ENCODE measurements at regions not wholly inside any gene's neighbourhood (a gene's known extent, or its start where the extent isn't known, plus 50 kb on each side); places are given as distances from the start of the nearest gene placed in this dataset.

DNA sequence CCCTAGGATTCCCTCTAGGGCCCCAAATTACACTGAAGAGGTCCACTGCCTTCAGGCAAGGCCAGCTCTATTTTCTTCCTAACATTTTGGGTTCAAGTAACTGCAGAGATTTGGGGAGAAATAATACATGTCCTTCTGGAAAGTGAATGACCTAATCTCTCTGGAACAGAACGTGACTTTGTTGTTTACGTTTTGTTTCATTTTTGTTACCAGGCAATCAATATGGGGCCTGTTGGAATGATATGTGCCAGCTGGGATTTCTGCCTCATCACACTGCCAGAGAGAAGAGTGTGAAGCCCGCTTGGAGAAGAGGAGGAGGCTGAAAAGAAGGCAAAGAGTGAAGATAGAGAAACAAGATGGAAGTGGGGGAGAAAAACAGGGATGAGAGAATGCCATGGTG, 116.7 kb downstream of the FASLG start:
- Histone ChIP-seq H3K36me3 (ENCODE audit: insufficient read depth, low read length) (no peaks in the 10 kb centered on the region), H3K4me2 (ENCODE audit: low read length) (no peak overlapping the region), H4K20me1 (ENCODE audit: insufficient read depth) (no peaks in the 10 kb centered on the region), H3K9me3 (ENCODE audit: low read length) (no peaks in the 10 kb centered on the region), H3K79me2 (replicated peaks; ENCODE audit: insufficient read depth, low read length) (no peaks in the 10 kb centered on the region), H3K9me2 (ENCODE audit: insufficient read depth, low read length) (no peaks in the 10 kb centered on the region), H3K27ac (ENCODE audit: low read length) (no peak overlapping the region), H3F3A (ENCODE audit: insufficient read depth, low read length, poor library complexity, severe bottlenecking) (no peaks in the 10 kb centered on the region), H3K27me3 (ENCODE audit: insufficient read depth, low read depth, low read length) (no peaks in the 10 kb centered on the region), H3K9ac (ENCODE audit: low read length) (no peak overlapping the region), H2AFZ (ENCODE audit: low read depth, low read length) (no peak overlapping the region), H3K4me3 (ENCODE audit: low read length) (no peak overlapping the region)
- TF ChIP-seq, protein P1, sequence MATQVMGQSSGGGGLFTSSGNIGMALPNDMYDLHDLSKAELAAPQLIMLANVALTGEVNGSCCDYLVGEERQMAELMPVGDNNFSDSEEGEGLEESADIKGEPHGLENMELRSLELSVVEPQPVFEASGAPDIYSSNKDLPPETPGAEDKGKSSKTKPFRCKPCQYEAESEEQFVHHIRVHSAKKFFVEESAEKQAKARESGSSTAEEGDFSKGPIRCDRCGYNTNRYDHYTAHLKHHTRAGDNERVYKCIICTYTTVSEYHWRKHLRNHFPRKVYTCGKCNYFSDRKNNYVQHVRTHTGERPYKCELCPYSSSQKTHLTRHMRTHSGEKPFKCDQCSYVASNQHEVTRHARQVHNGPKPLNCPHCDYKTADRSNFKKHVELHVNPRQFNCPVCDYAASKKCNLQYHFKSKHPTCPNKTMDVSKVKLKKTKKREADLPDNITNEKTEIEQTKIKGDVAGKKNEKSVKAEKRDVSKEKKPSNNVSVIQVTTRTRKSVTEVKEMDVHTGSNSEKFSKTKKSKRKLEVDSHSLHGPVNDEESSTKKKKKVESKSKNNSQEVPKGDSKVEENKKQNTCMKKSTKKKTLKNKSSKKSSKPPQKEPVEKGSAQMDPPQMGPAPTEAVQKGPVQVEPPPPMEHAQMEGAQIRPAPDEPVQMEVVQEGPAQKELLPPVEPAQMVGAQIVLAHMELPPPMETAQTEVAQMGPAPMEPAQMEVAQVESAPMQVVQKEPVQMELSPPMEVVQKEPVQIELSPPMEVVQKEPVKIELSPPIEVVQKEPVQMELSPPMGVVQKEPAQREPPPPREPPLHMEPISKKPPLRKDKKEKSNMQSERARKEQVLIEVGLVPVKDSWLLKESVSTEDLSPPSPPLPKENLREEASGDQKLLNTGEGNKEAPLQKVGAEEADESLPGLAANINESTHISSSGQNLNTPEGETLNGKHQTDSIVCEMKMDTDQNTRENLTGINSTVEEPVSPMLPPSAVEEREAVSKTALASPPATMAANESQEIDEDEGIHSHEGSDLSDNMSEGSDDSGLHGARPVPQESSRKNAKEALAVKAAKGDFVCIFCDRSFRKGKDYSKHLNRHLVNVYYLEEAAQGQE (IDR thresholded peaks at IDR 0.05; ENCODE audit: borderline replicate concordance), result no peak
- TF ChIP-seq, protein P2, sequence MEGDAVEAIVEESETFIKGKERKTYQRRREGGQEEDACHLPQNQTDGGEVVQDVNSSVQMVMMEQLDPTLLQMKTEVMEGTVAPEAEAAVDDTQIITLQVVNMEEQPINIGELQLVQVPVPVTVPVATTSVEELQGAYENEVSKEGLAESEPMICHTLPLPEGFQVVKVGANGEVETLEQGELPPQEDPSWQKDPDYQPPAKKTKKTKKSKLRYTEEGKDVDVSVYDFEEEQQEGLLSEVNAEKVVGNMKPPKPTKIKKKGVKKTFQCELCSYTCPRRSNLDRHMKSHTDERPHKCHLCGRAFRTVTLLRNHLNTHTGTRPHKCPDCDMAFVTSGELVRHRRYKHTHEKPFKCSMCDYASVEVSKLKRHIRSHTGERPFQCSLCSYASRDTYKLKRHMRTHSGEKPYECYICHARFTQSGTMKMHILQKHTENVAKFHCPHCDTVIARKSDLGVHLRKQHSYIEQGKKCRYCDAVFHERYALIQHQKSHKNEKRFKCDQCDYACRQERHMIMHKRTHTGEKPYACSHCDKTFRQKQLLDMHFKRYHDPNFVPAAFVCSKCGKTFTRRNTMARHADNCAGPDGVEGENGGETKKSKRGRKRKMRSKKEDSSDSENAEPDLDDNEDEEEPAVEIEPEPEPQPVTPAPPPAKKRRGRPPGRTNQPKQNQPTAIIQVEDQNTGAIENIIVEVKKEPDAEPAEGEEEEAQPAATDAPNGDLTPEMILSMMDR (IDR thresholded peaks at IDR 0.05; ENCODE audit: poor library complexity, severe bottlenecking), result no peak
- no peak for TF ChIP-seq EP300 (conservative IDR thresholded peaks at IDR 0.05; ENCODE audit: poor library complexity, severe bottlenecking)
- no peak for TF ChIP-seq EZH2 (IDR thresholded peaks at IDR 0.05; ENCODE audit: borderline replicate concordance, insufficient read depth, low read length, poor library complexity, severe bottlenecking)
- no peak for TF ChIP-seq SMC3 (conservative IDR thresholded peaks at IDR 0.05; ENCODE audit: poor library complexity)
- no peak for TF ChIP-seq RAD21 (conservative IDR thresholded peaks at IDR 0.05)
- TF ChIP-seq MXI1 (conservative IDR thresholded peaks at IDR 0.05; ENCODE audit: poor library complexity, severe bottlenecking), result no peak
- TF ChIP-seq POLR2AphosphoS5 (IDR thresholded peaks at IDR 0.05), result no peak
- no peak for TF ChIP-seq TAF1 (IDR thresholded peaks at IDR 0.05; ENCODE audit: low read depth)

DNA sequence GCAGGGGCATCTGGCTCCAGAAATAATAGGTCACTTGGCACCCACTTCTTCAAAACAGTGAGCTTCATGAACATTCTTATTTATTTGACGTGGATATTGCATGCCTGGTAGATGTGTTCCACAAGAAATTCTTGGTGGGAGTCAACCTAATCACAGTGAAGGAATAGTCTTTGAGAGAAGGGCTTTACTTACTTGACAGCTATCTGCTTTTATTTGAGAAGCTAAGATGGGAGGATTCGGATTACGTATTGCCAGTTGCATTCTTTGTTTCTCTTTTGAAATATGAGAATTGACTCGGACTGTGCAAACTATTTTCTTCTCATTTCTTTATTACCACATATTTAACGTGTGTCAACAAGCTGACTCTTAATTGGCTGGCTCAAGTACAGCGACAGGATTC, 117.2 kb downstream of the FASLG start:
- H3K4me3 ChIP-seq (ENCODE audit: low read length), result no peak overlapping the region
- H2AFZ ChIP-seq (ENCODE audit: low read depth, low read length), result no peak overlapping the region
- H3K4me2 ChIP-seq (ENCODE audit: low read length), result no peak overlapping the region
- H3K79me2 ChIP-seq (replicated peaks; ENCODE audit: insufficient read depth, low read length), result no peaks in the 10 kb centered on the region
- no peaks in the 10 kb centered on the region for H3K9me3 ChIP-seq (ENCODE audit: low read length)
- H3F3A ChIP-seq (ENCODE audit: insufficient read depth, low read length, poor library complexity, severe bottlenecking), result no peaks in the 10 kb centered on the region
- H4K20me1 ChIP-seq (ENCODE audit: insufficient read depth), result no peaks in the 10 kb centered on the region
- no peak for TF ChIP-seq TAF1 (IDR thresholded peaks at IDR 0.05; ENCODE audit: low read depth)
- TF ChIP-seq EP300 (conservative IDR thresholded peaks at IDR 0.05; ENCODE audit: poor library complexity, severe bottlenecking), result no peak
- TF ChIP-seq, protein P1 (IDR thresholded peaks at IDR 0.05; ENCODE audit: borderline replicate concordance), result no peak
- no peak for TF ChIP-seq MXI1 (conservative IDR thresholded peaks at IDR 0.05; ENCODE audit: poor library complexity, severe bottlenecking)
- TF ChIP-seq RAD21 (conservative IDR thresholded peaks at IDR 0.05), result no peak
- no peak for TF ChIP-seq SMC3 (conservative IDR thresholded peaks at IDR 0.05; ENCODE audit: poor library complexity)
- no peak for TF ChIP-seq POLR2AphosphoS5 (IDR thresholded peaks at IDR 0.05)
- TF ChIP-seq, protein P2 (IDR thresholded peaks at IDR 0.05; ENCODE audit: poor library complexity, severe bottlenecking), result no peak
- no peak overlapping the region for H3K9ac ChIP-seq (ENCODE audit: low read length)
- H3K36me3 ChIP-seq (ENCODE audit: insufficient read depth, low read length), result no peaks in the 10 kb centered on the region
- H3K9me2 ChIP-seq (ENCODE audit: insufficient read depth, low read length), result no peaks in the 10 kb centered on the region
- H3K27ac ChIP-seq (ENCODE audit: low read length), result no peak overlapping the region
- no peaks in the 10 kb centered on the region for H3K27me3 ChIP-seq (ENCODE audit: insufficient read depth, low read depth, low read length)

Measured in neural cell (in vitro differentiated cells).